Endothelial cell of umbilical vein (primary cell): ENCODE measurements at regions not wholly inside any gene's neighbourhood (a gene's known extent, or its start where the extent isn't known, plus 50 kb on each side); places are given as distances from the start of the nearest gene placed in this dataset.

Experiments
- BruUV-seq: library from RNA; stranded (reverse); fragments of 400-500 nt; replicated peaks from 2 replicates; lab custom pipeline; 2021; lab: Mats Ljungman, UMichigan
- CTCF ChIA-PET: fragments of 300-600, 350-600 bp; sonication (Branson Sonifier 250); formaldehyde crosslinking; loops from one replicate; lab custom pipeline; 2021; ENCODE audit warnings: antibody characterized with exemption, inconsistent platforms; lab: Charles Lee
- POLR2A ChIA-PET: fragments of 300-600, 350-600 bp; sonication (Branson Sonifier 250); formaldehyde crosslinking; loops from one replicate; lab custom pipeline; 2021; ENCODE audit warnings: antibody characterized with exemption, inconsistent platforms; lab: Charles Lee
- DNase-seq: peaks from one replicate; pipeline ENCODE4 v3.0.0-alpha.2; 2011; ENCODE audit warnings: low read depth, low spot score
- FAIRE-seq: peaks from 2 replicates; lab custom pipeline; 2011; peaks lifted over from hg19 to GRCh38; lab: Jason Lieb, UNC
- H2AFZ ChIP-seq: 2 replicates; pipeline ENCODE4 v1.6.0; 2012; ENCODE audit warnings: low read depth, low read length, control low read depth, inconsistent platforms
- H3K27ac ChIP-seq: 2 replicates; pipeline ENCODE4 v1.5.1; 2011; ENCODE audit warnings: low read depth, mild to moderate bottlenecking, control low read depth, low read length, moderate library complexity; ENCODE audit not compliant: insufficient read depth
- H3K27me3 ChIP-seq, 2 experiments: 2 replicates each; pipeline versions ENCODE4 v1.6.0 to v1.6.1; 2011; ENCODE audit warnings: low read length in 2 of 2, mixed read lengths in 1 of 2; ENCODE audit not compliant: control insufficient read depth in 2 of 2, insufficient read depth in 2 of 2
- H3K36me3 ChIP-seq, 2 experiments: 2 replicates in 1 of 2; 3 replicates in 1 of 2; pipeline ENCODE4 v1.5.1; 2011; ENCODE audit warnings: low read length in 2 of 2, mild to moderate bottlenecking in 1 of 2, moderate library complexity in 1 of 2; ENCODE audit not compliant: control insufficient read depth in 2 of 2, insufficient read depth in 2 of 2; ENCODE audit errors: extremely low read depth in 1 of 2
- H3K4me1 ChIP-seq: 3 replicates; pipeline ENCODE4 v1.5.1; 2011; ENCODE audit warnings: mild to moderate bottlenecking, low read length; ENCODE audit not compliant: control insufficient read depth, insufficient read depth; ENCODE audit errors: extremely low read depth
- H3K4me2 ChIP-seq: 2 replicates; pipeline ENCODE4 v1.6.1; 2011; ENCODE audit warnings: low read length, control low read depth, mixed read lengths; ENCODE audit not compliant: insufficient read depth
- H3K4me3 ChIP-seq, 3 experiments: fragments of 200-600 bp in 1 of 3; sonication (generic), shearing (Covaris generic) in 1 of 3; replicated peaks in 1 of 3; 2 replicates each; pipeline ENCODE4 v1.5.1; 2011 to 2016; ENCODE audit warnings: control low read depth in 3 of 3, low read length in 3 of 3, mild to moderate bottlenecking in 2 of 3, inconsistent platforms in 1 of 3, low read depth in 1 of 3, moderate library complexity in 1 of 3; ENCODE audit not compliant: insufficient read depth in 1 of 3
- H3K79me2 ChIP-seq: 2 replicates; pipeline ENCODE4 v1.6.0; 2012; ENCODE audit warnings: low read length, inconsistent platforms; ENCODE audit not compliant: control insufficient read depth, insufficient read depth
- H3K9ac ChIP-seq: replicated peaks from 2 replicates; pipeline ENCODE3; 2011; ENCODE audit warnings: low read length, control low read depth; ENCODE audit not compliant: insufficient read depth; ENCODE audit errors: extremely low read depth
- H3K9me1 ChIP-seq: replicated peaks from 3 replicates; pipeline ENCODE4 v1.6.0; 2011; ENCODE audit warnings: mild to moderate bottlenecking, low read length; ENCODE audit not compliant: control insufficient read depth, insufficient read depth; ENCODE audit errors: extremely low read depth
- H3K9me3 ChIP-seq: replicated peaks from 2 replicates; pipeline ENCODE4 v1.5.1; 2012; ENCODE audit warnings: low read length, inconsistent platforms; ENCODE audit not compliant: control insufficient read depth, insufficient read depth
- H4K20me1 ChIP-seq: replicated peaks from 2 replicates; pipeline ENCODE3; 2011; ENCODE audit warnings: mild to moderate bottlenecking, low read length; ENCODE audit not compliant: control insufficient read depth, insufficient read depth; ENCODE audit errors: extremely low read depth
- EZH2 ChIP-seq: IDR thresholded peaks from 2 replicates; pipeline ENCODE4 v1.6.1; 2012; ENCODE audit warnings: borderline replicate concordance, low read depth, mild to moderate bottlenecking, moderate library complexity, low read length, inconsistent platforms; ENCODE audit not compliant: severe bottlenecking
- FOS ChIP-seq: IDR thresholded peaks from 2 replicates; pipeline ENCODE4 v1.6.1; 2011; ENCODE audit warnings: mild to moderate bottlenecking, low read length, moderate library complexity, borderline replicate concordance; ENCODE audit not compliant: insufficient read depth
- GATA2 ChIP-seq: IDR thresholded peaks from 2 replicates; pipeline ENCODE4 v1.7.0; 2011; ENCODE audit warnings: low read depth, mild to moderate bottlenecking, moderate library complexity, mixed read lengths, low read length; ENCODE audit not compliant: insufficient read length, insufficient read depth
- JUN ChIP-seq: IDR thresholded peaks from 2 replicates; pipeline ENCODE4 v1.6.1; 2011; ENCODE audit warnings: borderline replicate concordance, low read depth; ENCODE audit not compliant: insufficient read length, insufficient read depth
- MYC ChIP-seq: IDR thresholded peaks from one replicate; pipeline ENCODE4 v1.6.1; 2011; ENCODE audit warnings: mild to moderate bottlenecking, low read depth, low read length
- POLR2A ChIP-seq: IDR thresholded peaks from 2 replicates; pipeline ENCODE4 v1.6.1; 2012; ENCODE audit warnings: low read depth, mild to moderate bottlenecking, control low read depth, low read length
- POLR2AphosphoS5 ChIP-seq: IDR thresholded peaks from 2 replicates; pipeline ENCODE4 v1.6.1; 2012; ENCODE audit warnings: low read depth, mild to moderate bottlenecking, control low read depth, low read length, moderate library complexity; ENCODE audit not compliant: insufficient read depth
- dilution Hi-C: fragments of 300-500 bp; cut with MboI; formaldehyde crosslinking; loops from one replicate; pipeline ENCODE4 v1.15.0; 2019; ENCODE audit warnings: low sequenced_read_pairs; ENCODE audit not compliant: extremely low pct_ligation_motif_present
- intact Hi-C: fragments of 100-400 bp; cut with micrococcal nuclease; formaldehyde crosslinking; loops from one replicate; pipeline ENCODE4 v1.10.0; 2022
- TF ChIP-seq, protein P1 (sequence below): IDR thresholded peaks from 2 replicates; pipeline ENCODE4 v1.6.1; 2011; ENCODE audit not compliant: insufficient read depth, insufficient read length
- TF ChIP-seq, protein P2 (sequence below), 2 donors: IDR thresholded peaks; 1 replicate in 1 of 2; 2 replicates in 1 of 2; pipeline ENCODE4 v1.5.1; 2011; ENCODE audit warnings: low read length in 2 of 2, mild to moderate bottlenecking in 2 of 2, moderate library complexity in 2 of 2, control low read depth in 1 of 2, inconsistent platforms in 1 of 2, low read depth in 1 of 2; ENCODE audit not compliant: insufficient read depth in 1 of 2; ENCODE audit errors: extremely low read depth in 1 of 2

- Histone ChIP-seq H3K36me3 (no peaks in the 10 kb centered on the region), H4K20me1 (no peaks in the 10 kb centered on the region), H2AFZ (no peak overlapping the region), H3K79me2 (no peaks in the 10 kb centered on the region), H3K4me1 (no peaks in the 10 kb centered on the region), H3K9me3 (no peaks in the 10 kb centered on the region), H3K4me3 (no peak overlapping the region), H3K4me2 (no peak overlapping the region), H3K27ac (no peak overlapping the region), H3K27me3 (no peaks in the 10 kb centered on the region), H3K9me1 (no peaks in the 10 kb centered on the region), H3K9ac (no peak overlapping the region)
- dilution Hi-C loops (no loop called here), intact Hi-C loops (loop anchor here (2.0 kb wide), 1 partner anchor 14 kb away; no protein-coding TSS in a partner anchor)
- ChIA-PET POLR2A (no interaction called here), CTCF (no interaction called here)
- FAIRE-seq (no peak), DNase-seq (no peak)
- no TSS peak for BruUV-seq
- TF ChIP-seq EZH2 (no peak), POLR2AphosphoS5 (no peak), MYC (no peak), FOS (no peak), GATA2 (no peak), JUN (no peak), POLR2A (no peak)
- TF ChIP-seq, protein P1, sequence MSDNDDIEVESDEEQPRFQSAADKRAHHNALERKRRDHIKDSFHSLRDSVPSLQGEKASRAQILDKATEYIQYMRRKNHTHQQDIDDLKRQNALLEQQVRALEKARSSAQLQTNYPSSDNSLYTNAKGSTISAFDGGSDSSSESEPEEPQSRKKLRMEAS = no peak
- TF ChIP-seq, protein P2, sequence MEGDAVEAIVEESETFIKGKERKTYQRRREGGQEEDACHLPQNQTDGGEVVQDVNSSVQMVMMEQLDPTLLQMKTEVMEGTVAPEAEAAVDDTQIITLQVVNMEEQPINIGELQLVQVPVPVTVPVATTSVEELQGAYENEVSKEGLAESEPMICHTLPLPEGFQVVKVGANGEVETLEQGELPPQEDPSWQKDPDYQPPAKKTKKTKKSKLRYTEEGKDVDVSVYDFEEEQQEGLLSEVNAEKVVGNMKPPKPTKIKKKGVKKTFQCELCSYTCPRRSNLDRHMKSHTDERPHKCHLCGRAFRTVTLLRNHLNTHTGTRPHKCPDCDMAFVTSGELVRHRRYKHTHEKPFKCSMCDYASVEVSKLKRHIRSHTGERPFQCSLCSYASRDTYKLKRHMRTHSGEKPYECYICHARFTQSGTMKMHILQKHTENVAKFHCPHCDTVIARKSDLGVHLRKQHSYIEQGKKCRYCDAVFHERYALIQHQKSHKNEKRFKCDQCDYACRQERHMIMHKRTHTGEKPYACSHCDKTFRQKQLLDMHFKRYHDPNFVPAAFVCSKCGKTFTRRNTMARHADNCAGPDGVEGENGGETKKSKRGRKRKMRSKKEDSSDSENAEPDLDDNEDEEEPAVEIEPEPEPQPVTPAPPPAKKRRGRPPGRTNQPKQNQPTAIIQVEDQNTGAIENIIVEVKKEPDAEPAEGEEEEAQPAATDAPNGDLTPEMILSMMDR (IDR thresholded peaks at IDR 0.05; ENCODE audit: extremely low read depth in 1 of 2, insufficient read depth in 1 of 2, low read depth in 1 of 2, low read length in 2 of 2) = no peak
These were observed 372.7 kb upstream of the HSF2 start for GRCh38 chr6:122026582-122027369.
